Central memory CD4-positive, alpha-beta T cell (primary cell): ENCODE measurements at regions not wholly inside any gene's neighbourhood (a gene's known extent, or its start where the extent isn't known, plus 50 kb on each side); places are given as distances from the start of the nearest gene placed in this dataset.

ENCODE experiments used
- DNase-seq: peaks from one replicate; pipeline ENCODE4 v3.0.0; 2022

DNA sequence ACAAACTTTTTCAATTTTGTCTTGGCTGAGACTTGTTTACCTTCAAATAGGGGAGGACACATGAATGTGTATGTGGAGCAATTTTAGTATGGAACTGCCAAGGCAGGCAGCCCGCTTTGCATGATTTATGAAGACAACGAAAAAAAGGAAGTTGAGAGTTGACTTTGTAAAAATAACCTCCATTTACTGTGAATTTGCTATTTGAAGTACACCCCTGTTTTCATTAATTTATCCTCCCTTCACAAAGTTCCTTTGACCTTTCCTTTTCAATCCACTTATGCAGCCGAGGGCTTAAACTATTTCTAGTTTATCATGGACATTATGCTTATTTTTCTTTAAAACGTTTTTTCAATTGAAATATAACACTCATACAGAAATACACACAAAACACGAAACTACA, 369.6 kb upstream of the CADM1 start:
- DNase-seq: no peak

DNA sequence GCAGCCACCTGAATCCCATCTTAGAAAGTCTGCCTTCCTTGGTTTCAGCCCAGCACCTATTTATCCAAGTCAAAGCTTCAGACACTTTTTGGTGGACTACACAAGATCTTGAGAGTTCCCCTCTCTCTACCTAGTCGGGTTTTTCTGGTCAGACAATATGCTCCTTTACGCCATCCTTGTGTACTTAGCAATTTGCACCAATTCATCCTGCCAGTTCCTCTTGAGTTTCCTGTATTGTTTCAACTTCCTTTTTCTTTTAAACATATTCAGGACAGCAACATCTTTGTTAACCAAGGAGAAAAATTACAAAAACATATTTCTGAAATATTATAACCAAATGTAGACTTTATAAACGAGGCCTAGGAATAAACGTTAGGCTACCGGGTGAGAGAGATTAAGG, 368.2 kb upstream of the CADM1 start:
- DNase-seq: no peak

GRCh38 chr11:115871161-115871760, 367.0 kb upstream of the CADM1 start:
- no peak for DNase-seq

DNA sequence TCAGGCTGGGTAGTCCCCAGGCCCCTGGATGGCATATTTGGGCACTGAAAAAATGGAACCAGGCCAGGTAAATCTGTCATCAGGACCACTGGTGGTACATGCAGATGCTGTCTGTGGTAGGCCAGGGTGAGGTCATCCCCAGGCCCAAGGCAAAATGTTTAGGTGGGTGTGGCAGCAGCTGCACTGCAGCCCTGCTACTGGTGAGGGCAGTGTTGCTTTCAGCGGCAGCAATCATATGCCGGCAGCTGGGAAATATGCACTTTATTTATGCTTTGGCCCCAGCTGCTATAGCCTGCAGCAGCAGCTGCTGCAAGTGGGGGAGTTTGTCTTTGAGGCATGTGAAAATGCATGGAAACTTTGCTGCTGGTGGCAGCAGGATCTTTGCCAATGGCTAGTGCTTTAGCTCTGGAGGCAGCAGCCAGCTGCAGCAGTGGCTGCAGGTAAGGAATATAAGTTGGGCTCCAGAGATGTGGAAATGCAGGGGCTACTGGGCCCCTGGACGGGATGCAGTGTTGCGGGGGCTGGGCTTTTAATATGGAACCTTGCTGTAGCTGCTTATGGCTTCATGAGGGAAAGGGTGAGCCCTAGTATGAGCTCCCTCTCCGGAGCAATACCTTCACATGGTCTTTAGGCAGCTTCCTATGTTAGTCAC, 365.7 kb upstream of the CADM1 start:
- no peak for DNase-seq

- no peak for DNase-seq
Observed at GRCh38 chr11:115869131-115869530, 364.9 kb upstream of the CADM1 start.

DNA sequence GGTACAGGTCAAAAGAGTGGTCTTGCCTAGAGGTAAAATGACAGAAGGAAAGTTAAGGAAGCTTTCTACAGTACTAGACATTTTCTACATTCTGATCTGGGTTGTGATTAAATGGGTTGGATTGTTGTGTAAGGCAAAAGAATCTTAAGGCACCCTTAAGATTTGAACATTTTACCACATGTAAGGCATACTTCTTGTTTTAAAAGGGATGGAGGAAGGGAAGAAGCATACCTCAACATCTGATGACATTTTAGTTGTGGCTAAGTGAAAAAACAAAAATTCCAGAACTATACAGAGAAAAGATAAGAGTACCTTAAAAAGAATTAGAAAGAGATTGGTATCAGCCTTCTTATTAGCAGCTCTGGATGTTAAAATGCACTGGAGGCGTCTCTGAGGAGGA, 356.0 kb upstream of the CADM1 start:
- no peak for DNase-seq

- no peak for DNase-seq
Observed at GRCh38 chr11:115848611-115849010, 344.4 kb upstream of the CADM1 start.

- DNase-seq: no peak
Observed at GRCh38 chr11:115848080-115848479, 343.9 kb upstream of the CADM1 start.

GRCh38 chr11:115845872-115846271, 341.7 kb upstream of the CADM1 start:
- no peak for DNase-seq

- DNase-seq: no peak
Observed at GRCh38 chr11:115843685-115844084, 339.5 kb upstream of the CADM1 start.

DNA sequence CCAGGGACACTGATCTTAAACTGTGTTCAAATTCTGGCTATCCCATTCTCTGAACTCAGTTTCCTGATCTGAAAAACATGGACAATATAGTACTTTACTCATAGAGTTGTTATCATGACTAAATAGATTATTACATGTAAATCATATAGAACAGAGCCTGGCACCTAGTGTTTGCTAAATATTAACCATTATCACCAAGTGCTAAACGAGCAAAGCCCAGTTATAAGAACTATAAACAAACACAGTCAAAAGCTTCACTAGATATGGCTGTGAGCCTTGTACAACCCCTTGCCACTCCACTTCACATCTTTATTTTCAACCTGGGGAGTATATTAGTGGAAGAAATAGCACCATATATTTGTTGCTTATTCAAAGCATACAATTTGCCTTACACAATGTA, 338.9 kb upstream of the CADM1 start:
- no peak for DNase-seq

DNA sequence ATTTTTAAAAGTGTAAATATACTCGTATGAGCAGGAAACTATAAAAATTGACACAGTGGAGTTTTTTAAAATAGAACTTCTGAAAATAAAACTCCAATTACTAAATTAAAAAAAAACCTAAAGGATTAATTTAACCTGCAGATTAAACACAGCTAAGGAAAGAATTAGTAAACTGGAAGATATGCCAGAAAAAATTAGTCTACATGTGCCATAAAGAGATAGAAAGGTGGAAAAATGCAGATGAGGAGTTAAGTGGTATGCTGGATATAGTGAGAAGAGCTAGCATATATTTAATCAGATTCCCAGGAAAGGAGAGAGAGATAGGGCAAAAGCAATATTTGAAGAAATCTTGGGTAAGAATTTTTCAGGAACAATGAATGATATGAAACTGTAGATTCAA, 315.8 kb upstream of the CADM1 start:
- DNase-seq: no peak

DNA sequence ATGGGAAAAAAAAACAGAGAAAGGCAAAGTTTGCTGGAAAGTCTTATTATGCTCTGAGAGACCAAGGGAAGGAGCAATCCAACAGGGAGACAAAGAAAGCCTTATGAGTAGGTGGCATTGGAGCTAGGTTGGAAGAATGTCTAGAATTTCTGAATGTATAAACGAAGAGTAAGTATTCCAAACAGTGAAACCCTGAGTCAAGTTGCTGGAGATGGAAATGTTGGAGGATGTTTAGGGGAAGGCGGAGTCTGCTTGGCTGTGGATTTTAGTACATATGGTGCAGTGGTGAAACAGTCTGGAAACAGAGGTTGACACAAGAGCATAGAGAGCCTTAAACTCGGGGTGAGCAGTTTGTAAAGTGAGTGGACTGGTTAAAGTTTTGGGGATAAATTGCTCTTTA, 314.8 kb upstream of the CADM1 start:
- DNase-seq: no peak

GRCh38 chr11:115817844-115818468, 313.7 kb upstream of the CADM1 start:
- DNase-seq: no peak

DNA sequence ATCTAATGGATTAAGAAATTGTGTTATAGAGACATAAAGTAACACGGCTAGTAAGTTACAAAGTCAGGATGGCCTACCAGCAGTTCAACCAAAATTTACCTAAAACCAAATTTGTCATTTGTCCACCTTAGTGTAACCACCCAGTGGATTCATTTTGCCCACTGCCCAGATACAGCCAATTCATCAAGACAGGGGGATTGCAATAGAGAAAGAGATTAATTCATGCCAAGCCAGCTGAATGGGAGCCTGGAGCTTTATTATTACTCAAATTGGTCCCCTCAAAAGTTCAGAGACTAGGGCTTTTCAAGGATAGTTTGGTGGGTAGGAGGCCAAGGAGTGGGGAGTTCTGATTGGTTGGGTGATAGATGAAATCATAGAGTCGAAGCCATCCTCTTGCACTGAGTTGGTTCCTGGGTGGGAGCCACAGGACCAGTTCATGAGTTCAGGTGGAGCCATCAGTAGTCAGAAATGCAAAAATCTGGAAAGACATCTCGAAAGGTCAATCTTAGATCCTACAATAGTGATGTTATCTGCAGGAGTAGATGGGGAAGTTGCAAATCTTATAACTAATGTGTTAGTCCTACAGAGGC, 304.2 kb upstream of the CADM1 start:
- no peak for DNase-seq

- no peak for DNase-seq
Observed at GRCh38 chr11:115806056-115806455, 301.8 kb upstream of the CADM1 start.

DNA sequence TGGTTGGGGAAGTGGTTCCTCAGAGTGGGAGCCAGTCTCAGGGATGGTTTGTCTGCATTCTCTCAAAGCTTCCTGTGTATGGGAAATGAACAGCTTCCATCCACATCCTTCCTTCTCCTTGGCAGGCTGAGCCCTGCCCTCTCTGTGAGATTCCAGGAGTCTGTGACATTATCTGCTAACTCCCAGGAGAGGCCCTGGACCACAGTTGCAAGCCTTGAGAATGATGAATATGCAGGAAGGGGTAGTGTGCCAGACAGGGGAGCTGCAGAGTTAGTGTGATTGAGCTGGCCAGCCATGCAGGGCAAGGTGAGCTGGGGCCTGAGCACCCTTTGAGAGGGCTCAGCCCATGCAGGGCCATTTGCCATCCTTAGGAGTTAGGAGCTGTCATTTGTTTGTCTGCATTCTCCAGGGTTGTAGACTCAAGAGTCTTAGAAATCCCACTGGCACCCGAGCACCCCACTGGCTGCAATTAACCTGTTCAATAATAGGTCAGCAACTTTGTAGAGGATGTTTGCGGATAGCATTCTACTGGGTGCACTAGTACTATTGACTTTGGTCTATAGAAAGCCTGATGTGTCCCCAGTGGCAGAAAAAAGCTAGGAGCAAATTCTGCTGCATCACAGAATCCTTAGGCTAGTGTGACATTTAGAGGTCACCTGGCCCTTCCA, 299.0 kb upstream of the CADM1 start:
- no peak for DNase-seq

- no peak for DNase-seq
Observed at GRCh38 chr11:115802641-115803040, 298.4 kb upstream of the CADM1 start.

DNA sequence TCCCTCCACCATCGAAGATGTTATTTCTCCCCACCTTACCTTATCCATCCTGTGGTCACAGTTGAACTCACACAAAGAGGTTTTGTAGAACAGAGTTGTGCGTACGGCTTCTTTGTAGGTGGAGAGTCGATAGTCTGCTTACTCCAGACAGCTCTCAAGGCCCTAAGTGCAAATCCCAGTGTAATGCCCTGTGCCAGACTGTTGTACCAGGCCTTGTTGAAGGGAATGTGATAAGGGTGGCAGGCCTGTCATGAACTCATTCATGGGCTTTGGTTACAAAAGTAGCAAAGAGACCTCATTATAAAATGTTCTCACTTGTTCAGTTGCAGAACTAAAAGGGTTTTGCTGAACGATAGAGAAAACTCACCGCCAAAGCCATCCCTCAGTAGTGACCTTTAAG, 288.7 kb upstream of the CADM1 start:
- no peak for DNase-seq

GRCh38 chr11:115787302-115787701, 283.1 kb upstream of the CADM1 start:
- DNase-seq: no peak

GRCh38 chr11:115784796-115785521, 280.7 kb upstream of the CADM1 start:
- no peak for DNase-seq

GRCh38 chr11:115780646-115781362, 276.6 kb upstream of the CADM1 start:
- no peak for DNase-seq
